Kidney (tissue), 13 donors: ENCODE measurements at regions not wholly inside any gene's neighbourhood (a gene's known extent, or its start where the extent isn't known, plus 50 kb on each side); places are given as distances from the start of the nearest gene placed in this dataset.

Source experiments
- DNase-seq, 5 donors: peaks; one replicate each; pipeline ENCODE4 v3.0.0-alpha.2; 2013 to 2020
- FAIRE-seq: peaks from 2 replicates; lab custom pipeline; 2012; peaks lifted over from hg19 to GRCh38; lab: Jason Lieb, UNC
- H3K27ac ChIP-seq, 2 donors: one replicate each; pipeline ENCODE4 v1.7.0; 2013; ENCODE audit warnings: low read depth in 2 of 2, low read length in 2 of 2, inconsistent platforms in 1 of 2
- H3K27me3 ChIP-seq: one replicate; pipeline ENCODE4 v1.7.1; 2013; ENCODE audit warnings: low read length, inconsistent platforms; ENCODE audit not compliant: control insufficient read depth, insufficient read depth
- H3K36me3 ChIP-seq, 3 donors: one replicate each; pipeline versions ENCODE4 v1.7.0 to v1.7.1; 2013; ENCODE audit warnings: low read length in 3 of 3, control low read depth in 1 of 3, inconsistent platforms in 1 of 3; ENCODE audit not compliant: insufficient read depth in 3 of 3, control insufficient read depth in 2 of 3
- H3K4me1 ChIP-seq, 3 donors: one replicate each; pipeline versions ENCODE4 v1.7.0 to v1.7.1; 2013; ENCODE audit warnings: low read length in 3 of 3, inconsistent platforms in 1 of 3, low read depth in 1 of 3; ENCODE audit not compliant: control insufficient read depth in 2 of 3, insufficient read depth in 2 of 3
- H3K4me3 ChIP-seq, 3 donors: one replicate each; pipeline versions ENCODE4 v1.7.0 to v1.8.1; 2013; ENCODE audit warnings: low read length in 3 of 3, control low read depth in 1 of 3, inconsistent platforms in 1 of 3
- H3K9ac ChIP-seq, 3 donors: one replicate each; pipeline versions ENCODE4 v1.7.0 to v1.7.1; 2013; ENCODE audit warnings: low read length in 3 of 3, control low read depth in 1 of 3, inconsistent platforms in 1 of 3
- H3K9me3 ChIP-seq, 3 donors: one replicate each; pipeline versions ENCODE4 v1.7.0 to v1.7.1; 2013; ENCODE audit warnings: low read length in 3 of 3, control low read depth in 1 of 3, inconsistent platforms in 1 of 3; ENCODE audit not compliant: control insufficient read depth in 2 of 3, insufficient read depth in 1 of 3
- CTCF ChIP-seq: IDR thresholded peaks from 3 replicates; pipeline ENCODE4 v1.5.1; 2012; ENCODE audit warnings: mild to moderate bottlenecking, moderate library complexity, borderline replicate concordance; ENCODE audit not compliant: insufficient read depth; ENCODE audit errors: extremely low read depth
- intact Hi-C: fragments of 100-400 bp; cut with DNase I; formaldehyde crosslinking; loops from one replicate; pipeline ENCODE4 v1.11.1; 2022
- donor health status: control.
- donor health status: control.
- donor health status: control.
- donor health status: control.
- donor health status: control.
- donor health status: DM: yes; HTN: yes; CAD: no.
- donor health status: Normal renal cell carcinoma (clear cell type).

GRCh38 chr11:11677672-11678356 is 56.0 kb upstream of the GALNT18 start:
- no peak for TF ChIP-seq CTCF
- FAIRE-seq (no peak), DNase-seq (no peak)
- Histone ChIP-seq H3K9me3 (no peaks in the 10 kb centered on the region), H3K27ac (no peak overlapping the region), H3K4me3 (no peak overlapping the region), H3K4me1 (no peaks in the 10 kb centered on the region), H3K36me3 (no peaks in the 10 kb centered on the region), H3K27me3 (no peaks in the 10 kb centered on the region), H3K9ac (no peak overlapping the region)
- intact Hi-C loops, result no loop called here

DNA sequence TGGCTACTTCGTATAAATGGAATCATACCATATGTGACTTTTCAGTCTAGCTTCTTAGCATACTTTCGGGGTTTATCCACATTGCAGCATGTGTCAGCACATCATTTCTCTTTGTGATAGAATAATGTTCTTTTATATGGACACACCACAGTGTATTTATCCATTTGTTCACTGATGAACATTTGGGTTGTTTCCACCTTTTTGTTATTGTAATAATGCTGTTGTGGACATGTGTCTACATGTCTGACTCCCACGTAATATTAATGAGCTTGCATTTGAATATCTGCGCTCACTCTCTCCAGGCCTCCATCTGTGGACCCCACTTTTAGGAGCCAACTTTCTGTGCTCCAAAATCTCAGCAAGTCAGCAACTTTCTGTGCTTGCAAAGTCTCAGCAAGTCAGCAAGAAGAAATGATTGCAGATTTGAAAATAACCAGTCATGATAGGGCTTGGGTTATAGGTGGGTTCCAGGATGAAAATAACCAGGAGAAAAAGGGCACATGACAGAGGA is 53.9 kb upstream of the GALNT18 start:
- no peak for TF ChIP-seq CTCF
- H3K9ac ChIP-seq, result no peak overlapping the region
- H3K4me1 ChIP-seq, result no peaks in the 10 kb centered on the region
- H3K27me3 ChIP-seq, result no peaks in the 10 kb centered on the region
- no peaks in the 10 kb centered on the region for H3K36me3 ChIP-seq
- FAIRE-seq, result no peak
- no peak for DNase-seq
- no peaks in the 10 kb centered on the region for H3K9me3 ChIP-seq
- no peak overlapping the region for H3K4me3 ChIP-seq
- intact Hi-C loops, result no loop called here
- no peak overlapping the region for H3K27ac ChIP-seq

GRCh38 chr11:11672789-11673188 is 51.0 kb upstream of the GALNT18 start:
- H3K36me3 ChIP-seq, result no peaks in the 10 kb centered on the region
- no peak for TF ChIP-seq CTCF
- H3K27me3 ChIP-seq, result no peaks in the 10 kb centered on the region
- DNase-seq, result no peak
- no peak for FAIRE-seq
- no peaks in the 10 kb centered on the region for H3K9me3 ChIP-seq
- intact Hi-C loops, result no loop called here
- no peak overlapping the region for H3K27ac ChIP-seq
- no peaks in the 10 kb centered on the region for H3K4me1 ChIP-seq
- H3K9ac ChIP-seq, result no peak overlapping the region
- H3K4me3 ChIP-seq, result no peak overlapping the region
